ENCODE measurements at regions not wholly inside any gene's neighbourhood (a gene's known extent, or its start where the extent isn't known, plus 50 kb on each side); places are given as distances from the start of the nearest gene placed in this dataset.

DNA sequence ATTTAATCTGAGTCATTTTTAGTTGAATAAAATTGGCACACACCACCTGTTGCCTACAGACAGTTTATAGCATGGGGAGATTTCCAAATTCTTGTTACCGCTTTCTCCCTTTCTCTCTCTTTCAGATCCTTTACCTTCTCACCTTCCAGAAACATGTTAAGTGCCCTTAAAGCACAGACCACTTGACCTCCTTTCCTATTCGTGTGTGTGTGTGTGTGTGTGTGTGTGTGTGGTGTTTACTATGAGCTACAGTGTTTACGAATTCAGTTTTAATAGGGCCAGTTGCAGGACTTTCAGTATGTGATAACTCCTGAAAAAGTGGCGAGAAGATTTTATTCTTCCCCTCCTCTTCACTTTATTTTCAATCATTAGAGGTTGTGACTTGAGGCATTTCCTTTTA is 258.1 kb downstream of the BMP2 start:
- TF ChIP-seq, protein P1, sequence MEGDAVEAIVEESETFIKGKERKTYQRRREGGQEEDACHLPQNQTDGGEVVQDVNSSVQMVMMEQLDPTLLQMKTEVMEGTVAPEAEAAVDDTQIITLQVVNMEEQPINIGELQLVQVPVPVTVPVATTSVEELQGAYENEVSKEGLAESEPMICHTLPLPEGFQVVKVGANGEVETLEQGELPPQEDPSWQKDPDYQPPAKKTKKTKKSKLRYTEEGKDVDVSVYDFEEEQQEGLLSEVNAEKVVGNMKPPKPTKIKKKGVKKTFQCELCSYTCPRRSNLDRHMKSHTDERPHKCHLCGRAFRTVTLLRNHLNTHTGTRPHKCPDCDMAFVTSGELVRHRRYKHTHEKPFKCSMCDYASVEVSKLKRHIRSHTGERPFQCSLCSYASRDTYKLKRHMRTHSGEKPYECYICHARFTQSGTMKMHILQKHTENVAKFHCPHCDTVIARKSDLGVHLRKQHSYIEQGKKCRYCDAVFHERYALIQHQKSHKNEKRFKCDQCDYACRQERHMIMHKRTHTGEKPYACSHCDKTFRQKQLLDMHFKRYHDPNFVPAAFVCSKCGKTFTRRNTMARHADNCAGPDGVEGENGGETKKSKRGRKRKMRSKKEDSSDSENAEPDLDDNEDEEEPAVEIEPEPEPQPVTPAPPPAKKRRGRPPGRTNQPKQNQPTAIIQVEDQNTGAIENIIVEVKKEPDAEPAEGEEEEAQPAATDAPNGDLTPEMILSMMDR (IDR thresholded peaks at IDR 0.05) = no peak
- no peak for TF ChIP-seq POLR2A (IDR thresholded peaks at IDR 0.05)
- no peak for TF ChIP-seq POLR2AphosphoS5 (IDR thresholded peaks at IDR 0.05)

All from sigmoid colon (tissue), 4 donors.